ENCODE measurements at regions not wholly inside any gene's neighbourhood (a gene's known extent, or its start where the extent isn't known, plus 50 kb on each side); places are given as distances from the start of the nearest gene placed in this dataset.

DNA sequence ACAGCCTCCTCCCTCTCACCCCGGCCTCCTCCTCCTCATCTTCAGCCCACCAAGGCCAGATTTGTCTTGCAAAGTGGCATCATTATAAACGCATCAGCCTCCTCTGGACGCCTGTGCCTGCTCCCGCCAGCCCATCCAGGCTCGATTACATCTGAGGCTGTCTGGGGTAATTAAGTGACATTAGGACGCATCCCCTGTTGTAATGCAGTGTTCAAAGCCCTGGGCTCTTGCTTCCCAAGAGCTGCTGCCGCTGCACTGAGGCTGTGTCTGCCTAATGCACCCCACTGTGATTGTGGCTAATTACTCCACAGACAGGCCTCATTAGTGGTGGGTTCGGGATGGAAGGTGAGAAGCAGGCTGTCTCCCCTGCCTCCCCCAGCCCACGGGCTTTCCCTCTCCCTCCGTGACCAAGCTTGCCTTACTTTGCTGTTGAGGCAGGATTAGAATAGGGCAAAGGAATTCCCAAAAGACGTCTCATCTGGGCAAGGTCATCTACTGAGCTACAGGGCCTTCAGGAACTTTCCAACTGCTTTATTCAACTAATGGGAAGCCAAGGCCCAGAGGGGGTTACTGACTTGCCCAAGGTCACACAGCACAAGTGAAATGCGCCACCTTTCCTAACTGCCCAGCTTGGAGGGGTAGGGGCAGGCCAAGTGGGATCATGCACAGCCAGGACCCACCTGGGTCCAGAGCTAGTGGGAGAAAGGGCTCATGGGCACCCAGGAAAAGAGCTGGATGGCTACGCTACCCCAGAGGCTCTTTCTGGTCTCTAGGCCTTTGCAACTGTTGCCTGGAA is 66.2 kb upstream of the PCBD1 start:
- TF ChIP-seq, protein P1, sequence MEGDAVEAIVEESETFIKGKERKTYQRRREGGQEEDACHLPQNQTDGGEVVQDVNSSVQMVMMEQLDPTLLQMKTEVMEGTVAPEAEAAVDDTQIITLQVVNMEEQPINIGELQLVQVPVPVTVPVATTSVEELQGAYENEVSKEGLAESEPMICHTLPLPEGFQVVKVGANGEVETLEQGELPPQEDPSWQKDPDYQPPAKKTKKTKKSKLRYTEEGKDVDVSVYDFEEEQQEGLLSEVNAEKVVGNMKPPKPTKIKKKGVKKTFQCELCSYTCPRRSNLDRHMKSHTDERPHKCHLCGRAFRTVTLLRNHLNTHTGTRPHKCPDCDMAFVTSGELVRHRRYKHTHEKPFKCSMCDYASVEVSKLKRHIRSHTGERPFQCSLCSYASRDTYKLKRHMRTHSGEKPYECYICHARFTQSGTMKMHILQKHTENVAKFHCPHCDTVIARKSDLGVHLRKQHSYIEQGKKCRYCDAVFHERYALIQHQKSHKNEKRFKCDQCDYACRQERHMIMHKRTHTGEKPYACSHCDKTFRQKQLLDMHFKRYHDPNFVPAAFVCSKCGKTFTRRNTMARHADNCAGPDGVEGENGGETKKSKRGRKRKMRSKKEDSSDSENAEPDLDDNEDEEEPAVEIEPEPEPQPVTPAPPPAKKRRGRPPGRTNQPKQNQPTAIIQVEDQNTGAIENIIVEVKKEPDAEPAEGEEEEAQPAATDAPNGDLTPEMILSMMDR (conservative IDR thresholded peaks at IDR 0.05): no peak
- no peak for TF ChIP-seq EZH2 (IDR thresholded peaks at IDR 0.05; ENCODE audit: low read depth)
